K562 (cell line): ENCODE measurements at regions not wholly inside any gene's neighbourhood (a gene's known extent, or its start where the extent isn't known, plus 50 kb on each side); places are given as distances from the start of the nearest gene placed in this dataset.
A peak's percentile ranks its signal among the peaks of the same experiment; 100 is the strongest.

Experiments used
- ARID1B ChIP-seq: fragments of 450-650 bp; IDR thresholded peaks from 2 replicates; pipeline ENCODE4 v1.6.1; 2016; ENCODE audit warnings: antibody characterized with exemption, mild to moderate bottlenecking, inconsistent platforms
- EHMT2 ChIP-seq: fragments of 450-650 bp; IDR thresholded peaks from 2 replicates; pipeline ENCODE4 v1.6.1; 2018; ENCODE audit warnings: antibody characterized with exemption
- JUNB ChIP-seq: fragments of 450-650 bp; formaldehyde crosslinking; conservative IDR thresholded peaks from 2 replicates; pipeline ENCODE4 v1.4.0; 2020; ENCODE audit warnings: mild to moderate bottlenecking
- NBN ChIP-seq: fragments of 450-650 bp; IDR thresholded peaks from 2 replicates; pipeline ENCODE4 v1.6.1; 2016; ENCODE audit warnings: low read depth, mild to moderate bottlenecking
- OTX1 ChIP-seq: fragments of 450-650 bp; formaldehyde crosslinking; IDR thresholded peaks from 2 replicates; pipeline ENCODE4 v1.4.0; 2022; ENCODE audit warnings: mild to moderate bottlenecking
- PTBP1 ChIP-seq: fragments of 200-400 bp; formaldehyde crosslinking; IDR thresholded peaks from 2 replicates; pipeline ENCODE4 v1.6.1; 2017; ENCODE audit warnings: low read depth, low read length
- SMARCE1 ChIP-seq: fragments of 450-650 bp; IDR thresholded peaks from 2 replicates; pipeline ENCODE4 v1.7.1; 2016; ENCODE audit warnings: mild to moderate bottlenecking
- ZNF165 ChIP-seq: fragments of 250-450 bp; sonication (Bioruptor Pico); IDR thresholded peaks from 2 replicates; pipeline ENCODE4 v1.4.0; 2020; ENCODE audit warnings: borderline replicate concordance
- TF ChIP-seq, protein P1 (sequence below), 2 experiments: fragments of 450-650 bp in 1 of 2; sonication (generic) in 1 of 2; formaldehyde crosslinking in 1 of 2; IDR thresholded peaks in 1 of 2; conservative IDR thresholded peaks in 1 of 2; 2 replicates each; pipeline versions ENCODE4 v1.6.1 to v1.8.1; 2016 to 2023; ENCODE audit warnings: mild to moderate bottlenecking in 2 of 2, moderate library complexity in 2 of 2, inconsistent platforms in 1 of 2, missing genetic modification reagents in 1 of 2
- TF ChIP-seq, protein P2 (sequence below): fragments of 200-800 bp; sonication (Bioruptor generic); IDR thresholded peaks from 2 replicates; pipeline ENCODE4 v1.6.1; 2017; ENCODE audit warnings: missing genetic modification characterization, missing compliant biosample characterization
- TF ChIP-seq, protein P3 (sequence below): sonication (generic); formaldehyde crosslinking; IDR thresholded peaks from 2 replicates; pipeline ENCODE4 v1.8.0; 2023; ENCODE audit warnings: missing genetic modification reagents, mild to moderate bottlenecking, borderline replicate concordance
- TF ChIP-seq, protein P4 (sequence below): fragments of 450-650 bp; IDR thresholded peaks from 2 replicates; pipeline ENCODE4 v1.6.1; 2017; ENCODE audit warnings: antibody characterized with exemption

DNA sequence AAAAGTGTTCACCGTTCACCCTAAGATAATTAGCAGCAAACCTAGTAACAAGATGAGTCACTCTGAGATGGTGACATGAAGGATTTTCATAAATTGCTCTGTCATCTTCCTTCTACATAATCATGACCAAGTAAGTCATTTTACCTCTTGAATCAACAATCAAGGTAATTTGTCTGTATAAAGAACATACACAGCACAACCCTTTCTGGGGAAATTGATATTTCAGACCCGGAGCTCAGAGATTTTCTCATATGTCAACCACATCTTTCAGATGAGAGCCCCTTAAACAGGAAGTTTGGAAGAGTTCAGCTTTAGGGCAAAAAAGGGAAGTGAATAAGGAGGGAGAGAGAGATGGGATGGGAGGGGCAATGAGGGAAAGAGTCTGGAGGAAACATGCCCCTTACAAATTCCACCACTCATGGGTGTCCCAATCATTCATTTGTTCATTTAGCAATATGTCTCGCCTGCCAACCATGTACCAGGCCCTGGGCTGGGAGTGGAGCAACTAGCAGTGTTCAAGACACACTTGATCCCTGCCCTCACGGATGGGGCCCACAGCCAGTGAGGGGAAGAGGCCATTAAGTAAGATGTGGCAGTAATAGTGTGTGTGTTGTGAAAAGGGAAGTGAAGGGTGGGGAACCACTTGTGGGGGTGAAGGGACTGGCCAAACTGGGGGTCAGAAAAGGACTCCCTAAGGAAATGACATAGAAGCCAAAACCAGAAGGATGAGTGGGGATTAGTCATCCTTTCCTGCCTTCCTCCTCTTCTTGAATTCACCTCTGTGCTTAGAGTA, 190.9 kb downstream of the MAFB start (continued):
- TF ChIP-seq, protein P1, sequence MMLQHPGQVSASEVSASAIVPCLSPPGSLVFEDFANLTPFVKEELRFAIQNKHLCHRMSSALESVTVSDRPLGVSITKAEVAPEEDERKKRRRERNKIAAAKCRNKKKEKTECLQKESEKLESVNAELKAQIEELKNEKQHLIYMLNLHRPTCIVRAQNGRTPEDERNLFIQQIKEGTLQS (IDR thresholded peaks at IDR 0.05): peak; percentile 79
- TF ChIP-seq, protein P1 (CRISPR knock-in tag; conservative IDR thresholded peaks at IDR 0.05): no peak
- TF ChIP-seq ZNF165 (CRISPR knock-in tag) (no peak), JUNB (CRISPR knock-in tag) (no peak), NBN (no peak), EHMT2 (0 out of 2 replicates have a peak, but pooled peaks have one; percentile 41), SMARCE1 (peak; percentile 42; the same call in 1 of the 2 replicates), OTX1 (CRISPR knock-in tag) (no peak), ARID1B (peak; percentile 49), PTBP1 (no peak)
- TF ChIP-seq, protein P2, sequence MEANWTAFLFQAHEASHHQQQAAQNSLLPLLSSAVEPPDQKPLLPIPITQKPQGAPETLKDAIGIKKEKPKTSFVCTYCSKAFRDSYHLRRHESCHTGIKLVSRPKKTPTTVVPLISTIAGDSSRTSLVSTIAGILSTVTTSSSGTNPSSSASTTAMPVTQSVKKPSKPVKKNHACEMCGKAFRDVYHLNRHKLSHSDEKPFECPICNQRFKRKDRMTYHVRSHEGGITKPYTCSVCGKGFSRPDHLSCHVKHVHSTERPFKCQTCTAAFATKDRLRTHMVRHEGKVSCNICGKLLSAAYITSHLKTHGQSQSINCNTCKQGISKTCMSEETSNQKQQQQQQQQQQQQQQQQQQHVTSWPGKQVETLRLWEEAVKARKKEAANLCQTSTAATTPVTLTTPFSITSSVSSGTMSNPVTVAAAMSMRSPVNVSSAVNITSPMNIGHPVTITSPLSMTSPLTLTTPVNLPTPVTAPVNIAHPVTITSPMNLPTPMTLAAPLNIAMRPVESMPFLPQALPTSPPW (CRISPR knock-in tag): peak; percentile 66
- TF ChIP-seq, protein P3, sequence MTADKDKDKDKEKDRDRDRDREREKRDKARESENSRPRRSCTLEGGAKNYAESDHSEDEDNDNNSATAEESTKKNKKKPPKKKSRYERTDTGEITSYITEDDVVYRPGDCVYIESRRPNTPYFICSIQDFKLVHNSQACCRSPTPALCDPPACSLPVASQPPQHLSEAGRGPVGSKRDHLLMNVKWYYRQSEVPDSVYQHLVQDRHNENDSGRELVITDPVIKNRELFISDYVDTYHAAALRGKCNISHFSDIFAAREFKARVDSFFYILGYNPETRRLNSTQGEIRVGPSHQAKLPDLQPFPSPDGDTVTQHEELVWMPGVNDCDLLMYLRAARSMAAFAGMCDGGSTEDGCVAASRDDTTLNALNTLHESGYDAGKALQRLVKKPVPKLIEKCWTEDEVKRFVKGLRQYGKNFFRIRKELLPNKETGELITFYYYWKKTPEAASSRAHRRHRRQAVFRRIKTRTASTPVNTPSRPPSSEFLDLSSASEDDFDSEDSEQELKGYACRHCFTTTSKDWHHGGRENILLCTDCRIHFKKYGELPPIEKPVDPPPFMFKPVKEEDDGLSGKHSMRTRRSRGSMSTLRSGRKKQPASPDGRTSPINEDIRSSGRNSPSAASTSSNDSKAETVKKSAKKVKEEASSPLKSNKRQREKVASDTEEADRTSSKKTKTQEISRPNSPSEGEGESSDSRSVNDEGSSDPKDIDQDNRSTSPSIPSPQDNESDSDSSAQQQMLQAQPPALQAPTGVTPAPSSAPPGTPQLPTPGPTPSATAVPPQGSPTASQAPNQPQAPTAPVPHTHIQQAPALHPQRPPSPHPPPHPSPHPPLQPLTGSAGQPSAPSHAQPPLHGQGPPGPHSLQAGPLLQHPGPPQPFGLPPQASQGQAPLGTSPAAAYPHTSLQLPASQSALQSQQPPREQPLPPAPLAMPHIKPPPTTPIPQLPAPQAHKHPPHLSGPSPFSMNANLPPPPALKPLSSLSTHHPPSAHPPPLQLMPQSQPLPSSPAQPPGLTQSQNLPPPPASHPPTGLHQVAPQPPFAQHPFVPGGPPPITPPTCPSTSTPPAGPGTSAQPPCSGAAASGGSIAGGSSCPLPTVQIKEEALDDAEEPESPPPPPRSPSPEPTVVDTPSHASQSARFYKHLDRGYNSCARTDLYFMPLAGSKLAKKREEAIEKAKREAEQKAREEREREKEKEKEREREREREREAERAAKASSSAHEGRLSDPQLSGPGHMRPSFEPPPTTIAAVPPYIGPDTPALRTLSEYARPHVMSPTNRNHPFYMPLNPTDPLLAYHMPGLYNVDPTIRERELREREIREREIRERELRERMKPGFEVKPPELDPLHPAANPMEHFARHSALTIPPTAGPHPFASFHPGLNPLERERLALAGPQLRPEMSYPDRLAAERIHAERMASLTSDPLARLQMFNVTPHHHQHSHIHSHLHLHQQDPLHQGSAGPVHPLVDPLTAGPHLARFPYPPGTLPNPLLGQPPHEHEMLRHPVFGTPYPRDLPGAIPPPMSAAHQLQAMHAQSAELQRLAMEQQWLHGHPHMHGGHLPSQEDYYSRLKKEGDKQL (CRISPR knock-in tag): no peak
- TF ChIP-seq, protein P4, sequence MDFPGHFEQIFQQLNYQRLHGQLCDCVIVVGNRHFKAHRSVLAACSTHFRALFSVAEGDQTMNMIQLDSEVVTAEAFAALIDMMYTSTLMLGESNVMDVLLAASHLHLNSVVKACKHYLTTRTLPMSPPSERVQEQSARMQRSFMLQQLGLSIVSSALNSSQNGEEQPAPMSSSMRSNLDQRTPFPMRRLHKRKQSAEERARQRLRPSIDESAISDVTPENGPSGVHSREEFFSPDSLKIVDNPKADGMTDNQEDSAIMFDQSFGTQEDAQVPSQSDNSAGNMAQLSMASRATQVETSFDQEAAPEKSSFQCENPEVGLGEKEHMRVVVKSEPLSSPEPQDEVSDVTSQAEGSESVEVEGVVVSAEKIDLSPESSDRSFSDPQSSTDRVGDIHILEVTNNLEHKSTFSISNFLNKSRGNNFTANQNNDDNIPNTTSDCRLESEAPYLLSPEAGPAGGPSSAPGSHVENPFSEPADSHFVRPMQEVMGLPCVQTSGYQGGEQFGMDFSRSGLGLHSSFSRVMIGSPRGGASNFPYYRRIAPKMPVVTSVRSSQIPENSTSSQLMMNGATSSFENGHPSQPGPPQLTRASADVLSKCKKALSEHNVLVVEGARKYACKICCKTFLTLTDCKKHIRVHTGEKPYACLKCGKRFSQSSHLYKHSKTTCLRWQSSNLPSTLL: no peak
